ENCODE measurements at regions not wholly inside any gene's neighbourhood (a gene's known extent, or its start where the extent isn't known, plus 50 kb on each side); places are given as distances from the start of the nearest gene placed in this dataset.

DNA sequence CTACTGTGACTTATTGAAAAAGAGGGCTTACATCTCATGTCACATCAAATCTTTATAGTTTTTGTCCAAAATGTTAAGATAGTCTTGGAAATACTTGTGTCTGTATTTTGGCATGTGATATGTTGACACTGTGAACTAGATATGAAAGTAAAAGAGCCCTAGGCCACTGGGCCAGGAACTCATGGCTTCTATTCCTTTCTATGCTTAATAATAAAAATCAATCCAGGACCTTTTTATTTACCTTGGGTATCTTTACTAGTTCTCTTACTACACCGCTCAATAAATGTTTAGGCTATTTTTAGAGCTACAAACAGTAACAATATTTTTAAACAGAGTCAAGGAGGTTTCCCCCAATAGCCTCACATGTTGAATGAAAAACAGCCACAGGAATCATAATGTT is 348.6 kb upstream of the SLC24A2 start:
- ATAC-seq = no peak
- no peak for FAIRE-seq

DNA sequence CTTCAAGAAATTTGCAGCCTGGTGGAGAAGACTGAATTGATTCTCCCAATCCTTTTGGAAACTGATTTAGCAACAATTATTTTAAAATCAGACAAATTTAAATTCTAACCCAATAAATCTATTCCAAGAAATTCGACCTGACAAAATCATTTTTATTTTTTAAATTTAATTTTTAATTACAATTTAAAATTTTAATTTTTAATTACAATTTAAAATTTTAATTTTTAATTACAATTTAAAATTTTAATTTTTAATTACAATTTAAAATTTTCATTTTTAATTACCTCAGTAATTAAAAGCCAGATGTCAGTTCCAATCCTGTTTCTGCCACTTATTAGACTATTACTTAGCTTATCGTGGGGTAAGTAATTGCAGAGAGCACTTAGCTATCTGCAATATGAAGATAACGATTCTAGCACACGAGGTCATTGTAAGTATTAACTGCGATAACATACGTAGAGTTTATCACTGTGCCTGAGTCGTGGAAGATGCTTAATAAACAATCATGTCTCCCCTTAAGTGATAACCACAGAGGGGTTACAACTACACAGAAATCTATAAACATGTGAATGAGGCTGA is 346.4 kb upstream of the SLC24A2 start:
- WGBS (ENCODE audit: missing lambda C conversion rate) = 38% methylated on average over 7 of the region's 7 CpGs
- no peak overlapping the region for H3K4me2 ChIP-seq
- TF ChIP-seq FOSL2 (IDR thresholded peaks at IDR 0.05) = no peak
- TF ChIP-seq FOSL2 (CRISPR knock-in tag; IDR thresholded peaks at IDR 0.05) = no peak
- no peak for TF ChIP-seq KDM1A (IDR thresholded peaks at IDR 0.05; ENCODE audit: low read depth)
- TF ChIP-seq, protein P1, sequence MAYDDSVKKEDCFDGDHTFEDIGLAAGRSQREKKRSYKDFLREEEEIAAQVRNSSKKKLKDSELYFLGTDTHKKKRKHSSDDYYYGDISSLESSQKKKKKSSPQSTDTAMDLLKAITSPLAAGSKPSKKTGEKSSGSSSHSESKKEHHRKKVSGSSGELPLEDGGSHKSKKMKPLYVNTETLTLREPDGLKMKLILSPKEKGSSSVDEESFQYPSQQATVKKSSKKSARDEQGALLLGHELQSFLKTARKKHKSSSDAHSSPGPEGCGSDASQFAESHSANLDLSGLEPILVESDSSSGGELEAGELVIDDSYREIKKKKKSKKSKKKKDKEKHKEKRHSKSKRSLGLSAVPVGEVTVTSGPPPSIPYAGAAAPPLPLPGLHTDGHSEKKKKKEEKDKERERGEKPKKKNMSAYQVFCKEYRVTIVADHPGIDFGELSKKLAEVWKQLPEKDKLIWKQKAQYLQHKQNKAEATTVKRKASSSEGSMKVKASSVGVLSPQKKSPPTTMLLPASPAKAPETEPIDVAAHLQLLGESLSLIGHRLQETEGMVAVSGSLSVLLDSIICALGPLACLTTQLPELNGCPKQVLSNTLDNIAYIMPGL (CRISPR knock-in tag; IDR thresholded peaks at IDR 0.05; ENCODE audit: borderline replicate concordance) = no peak
- TF ChIP-seq RCOR1 (IDR thresholded peaks at IDR 0.05; ENCODE audit: low read depth, low read length) = no peak
- no peak for TF ChIP-seq JUNB (IDR thresholded peaks at IDR 0.05)
- no peak for TF ChIP-seq HEYL (CRISPR knock-in tag; IDR thresholded peaks at IDR 0.05)
- TF ChIP-seq HOXB5 (CRISPR knock-in tag; IDR thresholded peaks at IDR 0.05) = no peak
- DNase-seq (ENCODE audit: low read depth in 1 of 2, low spot score in 1 of 2) (no peak), FAIRE-seq (no peak), ATAC-seq (no peak)
- ChIA-PET CTCF (no interaction called here), POLR2A (no interaction called here)
- no peak overlapping the region for H3K27ac ChIP-seq
- H3K4me3 ChIP-seq = no peak overlapping the region
- H3K9me3 ChIP-seq = no peaks in the 10 kb centered on the region
- H3K4me1 ChIP-seq = no peaks in the 10 kb centered on the region

More for the DNA sequence above, 348.6 kb upstream of the SLC24A2 start:
- POLR2A ChIA-PET = no interaction called here
- H3K9me3 ChIP-seq = no peaks in the 10 kb centered on the region
- no peak for TF ChIP-seq NR3C1 (IDR thresholded peaks at IDR 0.05)
- TF ChIP-seq FOSL2 (IDR thresholded peaks at IDR 0.05) = no peak
- no peak for TF ChIP-seq FOSL2 (CRISPR knock-in tag; IDR thresholded peaks at IDR 0.05)
- TF ChIP-seq MYC (IDR thresholded peaks at IDR 0.05; ENCODE audit: borderline replicate concordance, low read length) = no peak
- TF ChIP-seq, protein P2, sequence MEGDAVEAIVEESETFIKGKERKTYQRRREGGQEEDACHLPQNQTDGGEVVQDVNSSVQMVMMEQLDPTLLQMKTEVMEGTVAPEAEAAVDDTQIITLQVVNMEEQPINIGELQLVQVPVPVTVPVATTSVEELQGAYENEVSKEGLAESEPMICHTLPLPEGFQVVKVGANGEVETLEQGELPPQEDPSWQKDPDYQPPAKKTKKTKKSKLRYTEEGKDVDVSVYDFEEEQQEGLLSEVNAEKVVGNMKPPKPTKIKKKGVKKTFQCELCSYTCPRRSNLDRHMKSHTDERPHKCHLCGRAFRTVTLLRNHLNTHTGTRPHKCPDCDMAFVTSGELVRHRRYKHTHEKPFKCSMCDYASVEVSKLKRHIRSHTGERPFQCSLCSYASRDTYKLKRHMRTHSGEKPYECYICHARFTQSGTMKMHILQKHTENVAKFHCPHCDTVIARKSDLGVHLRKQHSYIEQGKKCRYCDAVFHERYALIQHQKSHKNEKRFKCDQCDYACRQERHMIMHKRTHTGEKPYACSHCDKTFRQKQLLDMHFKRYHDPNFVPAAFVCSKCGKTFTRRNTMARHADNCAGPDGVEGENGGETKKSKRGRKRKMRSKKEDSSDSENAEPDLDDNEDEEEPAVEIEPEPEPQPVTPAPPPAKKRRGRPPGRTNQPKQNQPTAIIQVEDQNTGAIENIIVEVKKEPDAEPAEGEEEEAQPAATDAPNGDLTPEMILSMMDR (IDR thresholded peaks at IDR 0.05) = no peak
- TF ChIP-seq SMC3 (IDR thresholded peaks at IDR 0.05) = no peak
- no peak for TF ChIP-seq FOSB (CRISPR knock-in tag; IDR thresholded peaks at IDR 0.05)
- TF ChIP-seq, protein P3, sequence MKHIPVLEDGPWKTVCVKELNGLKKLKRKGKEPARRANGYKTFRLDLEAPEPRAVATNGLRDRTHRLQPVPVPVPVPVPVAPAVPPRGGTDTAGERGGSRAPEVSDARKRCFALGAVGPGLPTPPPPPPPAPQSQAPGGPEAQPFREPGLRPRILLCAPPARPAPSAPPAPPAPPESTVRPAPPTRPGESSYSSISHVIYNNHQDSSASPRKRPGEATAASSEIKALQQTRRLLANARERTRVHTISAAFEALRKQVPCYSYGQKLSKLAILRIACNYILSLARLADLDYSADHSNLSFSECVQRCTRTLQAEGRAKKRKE (CRISPR knock-in tag; IDR thresholded peaks at IDR 0.05; ENCODE audit: low read depth) = no peak
- TF ChIP-seq ZSCAN20 (CRISPR knock-in tag; IDR thresholded peaks at IDR 0.05) = no peak
- TF ChIP-seq, protein P4, sequence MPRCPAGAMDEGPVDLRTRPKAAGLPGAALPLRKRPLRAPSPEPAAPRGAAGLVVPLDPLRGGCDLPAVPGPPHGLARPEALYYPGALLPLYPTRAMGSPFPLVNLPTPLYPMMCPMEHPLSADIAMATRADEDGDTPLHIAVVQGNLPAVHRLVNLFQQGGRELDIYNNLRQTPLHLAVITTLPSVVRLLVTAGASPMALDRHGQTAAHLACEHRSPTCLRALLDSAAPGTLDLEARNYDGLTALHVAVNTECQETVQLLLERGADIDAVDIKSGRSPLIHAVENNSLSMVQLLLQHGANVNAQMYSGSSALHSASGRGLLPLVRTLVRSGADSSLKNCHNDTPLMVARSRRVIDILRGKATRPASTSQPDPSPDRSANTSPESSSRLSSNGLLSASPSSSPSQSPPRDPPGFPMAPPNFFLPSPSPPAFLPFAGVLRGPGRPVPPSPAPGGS (IDR thresholded peaks at IDR 0.05) = no peak
- no peak for TF ChIP-seq SREBF2 (IDR thresholded peaks at IDR 0.05)
- TF ChIP-seq POLR2AphosphoS2 (conservative IDR thresholded peaks at IDR 0.05; ENCODE audit: low read length) = no peak
- TF ChIP-seq CHD4 (IDR thresholded peaks at IDR 0.05; ENCODE audit: borderline replicate concordance) = no peak
- TF ChIP-seq, protein P5, sequence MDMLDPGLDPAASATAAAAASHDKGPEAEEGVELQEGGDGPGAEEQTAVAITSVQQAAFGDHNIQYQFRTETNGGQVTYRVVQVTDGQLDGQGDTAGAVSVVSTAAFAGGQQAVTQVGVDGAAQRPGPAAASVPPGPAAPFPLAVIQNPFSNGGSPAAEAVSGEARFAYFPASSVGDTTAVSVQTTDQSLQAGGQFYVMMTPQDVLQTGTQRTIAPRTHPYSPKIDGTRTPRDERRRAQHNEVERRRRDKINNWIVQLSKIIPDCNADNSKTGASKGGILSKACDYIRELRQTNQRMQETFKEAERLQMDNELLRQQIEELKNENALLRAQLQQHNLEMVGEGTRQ (IDR thresholded peaks at IDR 0.05) = no peak
- TF ChIP-seq KDM5A (IDR thresholded peaks at IDR 0.05) = no peak
- TF ChIP-seq, protein P6, sequence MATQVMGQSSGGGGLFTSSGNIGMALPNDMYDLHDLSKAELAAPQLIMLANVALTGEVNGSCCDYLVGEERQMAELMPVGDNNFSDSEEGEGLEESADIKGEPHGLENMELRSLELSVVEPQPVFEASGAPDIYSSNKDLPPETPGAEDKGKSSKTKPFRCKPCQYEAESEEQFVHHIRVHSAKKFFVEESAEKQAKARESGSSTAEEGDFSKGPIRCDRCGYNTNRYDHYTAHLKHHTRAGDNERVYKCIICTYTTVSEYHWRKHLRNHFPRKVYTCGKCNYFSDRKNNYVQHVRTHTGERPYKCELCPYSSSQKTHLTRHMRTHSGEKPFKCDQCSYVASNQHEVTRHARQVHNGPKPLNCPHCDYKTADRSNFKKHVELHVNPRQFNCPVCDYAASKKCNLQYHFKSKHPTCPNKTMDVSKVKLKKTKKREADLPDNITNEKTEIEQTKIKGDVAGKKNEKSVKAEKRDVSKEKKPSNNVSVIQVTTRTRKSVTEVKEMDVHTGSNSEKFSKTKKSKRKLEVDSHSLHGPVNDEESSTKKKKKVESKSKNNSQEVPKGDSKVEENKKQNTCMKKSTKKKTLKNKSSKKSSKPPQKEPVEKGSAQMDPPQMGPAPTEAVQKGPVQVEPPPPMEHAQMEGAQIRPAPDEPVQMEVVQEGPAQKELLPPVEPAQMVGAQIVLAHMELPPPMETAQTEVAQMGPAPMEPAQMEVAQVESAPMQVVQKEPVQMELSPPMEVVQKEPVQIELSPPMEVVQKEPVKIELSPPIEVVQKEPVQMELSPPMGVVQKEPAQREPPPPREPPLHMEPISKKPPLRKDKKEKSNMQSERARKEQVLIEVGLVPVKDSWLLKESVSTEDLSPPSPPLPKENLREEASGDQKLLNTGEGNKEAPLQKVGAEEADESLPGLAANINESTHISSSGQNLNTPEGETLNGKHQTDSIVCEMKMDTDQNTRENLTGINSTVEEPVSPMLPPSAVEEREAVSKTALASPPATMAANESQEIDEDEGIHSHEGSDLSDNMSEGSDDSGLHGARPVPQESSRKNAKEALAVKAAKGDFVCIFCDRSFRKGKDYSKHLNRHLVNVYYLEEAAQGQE (IDR thresholded peaks at IDR 0.05) = no peak
- no peak for TF ChIP-seq GATA3 (IDR thresholded peaks at IDR 0.05; ENCODE audit: borderline replicate concordance)
- TF ChIP-seq EHF (CRISPR knock-in tag; IDR thresholded peaks at IDR 0.05) = no peak
- TF ChIP-seq CEBPB (IDR thresholded peaks at IDR 0.05) = no peak
- no peak overlapping the region for H3K4me2 ChIP-seq
- CTCF ChIA-PET = interaction anchor here (0.6 kb wide), 1 partner anchor 286 kb away, joined by 3 read pairs; no protein-coding TSS in a partner anchor
- WGBS (ENCODE audit: missing lambda C conversion rate) = 3% methylated on average over 1 of the region's 1 CpG
- H3K27ac ChIP-seq = no peak overlapping the region
- DNase-seq (ENCODE audit: low read depth in 1 of 2, low spot score in 1 of 2) = no peak
- no peaks in the 10 kb centered on the region for H3K4me1 ChIP-seq
- no peak overlapping the region for H3K4me3 ChIP-seq
